HG03354 (cell line): ENCODE measurements at regions not wholly inside any gene's neighbourhood (a gene's known extent, or its start where the extent isn't known, plus 50 kb on each side); places are given as distances from the start of the nearest gene placed in this dataset.

ENCODE experiments used
- ATAC-seq: cut with Tn5 transposase; IDR thresholded peaks from one replicate; pipeline ENCODE4 v1.9.1; 2021; ENCODE audit warnings: mild to moderate bottlenecking; ENCODE audit not compliant: unreplicated experiment, poor library complexity, severe bottlenecking

DNA sequence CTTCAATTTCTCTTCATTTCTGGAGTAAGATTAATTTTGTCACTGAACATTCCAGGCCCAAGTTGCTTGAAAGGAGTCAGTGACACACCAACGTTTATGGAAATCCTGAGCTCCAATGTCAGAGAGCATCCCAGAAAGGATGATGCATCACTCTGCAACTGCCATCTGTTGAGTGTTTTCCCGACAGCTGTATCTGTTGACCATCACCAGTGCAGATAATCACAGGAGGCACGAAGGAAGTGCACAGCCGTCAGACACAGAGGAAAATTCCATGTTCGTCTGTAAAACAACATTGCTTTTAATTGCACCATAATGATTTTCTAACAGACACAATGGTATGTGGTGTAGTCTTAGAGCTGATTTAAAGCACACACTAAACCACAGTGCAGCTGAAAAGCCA, 376.7 kb upstream of the ADGRL2 start:
- no peak for ATAC-seq

DNA sequence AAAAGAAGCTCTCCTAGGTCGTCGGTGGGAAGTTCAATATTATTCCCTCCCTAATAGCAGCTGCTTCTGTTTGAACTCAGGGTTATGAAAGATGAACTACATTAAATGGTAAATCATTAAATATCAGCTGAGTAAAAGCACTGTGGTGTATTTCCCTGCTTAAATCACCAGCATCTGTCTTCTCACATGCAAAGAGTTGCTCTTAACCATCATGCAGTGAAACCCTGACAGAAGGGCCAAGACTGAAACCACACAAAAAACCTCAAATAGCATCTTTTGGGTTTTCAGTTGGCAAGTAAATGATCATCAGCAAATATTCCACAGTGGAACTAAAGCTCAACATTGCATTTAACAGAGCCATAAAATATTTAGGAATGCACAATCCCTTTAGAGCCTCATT, 380.0 kb upstream of the ADGRL2 start:
- peak; percentile 86 for ATAC-seq

DNA sequence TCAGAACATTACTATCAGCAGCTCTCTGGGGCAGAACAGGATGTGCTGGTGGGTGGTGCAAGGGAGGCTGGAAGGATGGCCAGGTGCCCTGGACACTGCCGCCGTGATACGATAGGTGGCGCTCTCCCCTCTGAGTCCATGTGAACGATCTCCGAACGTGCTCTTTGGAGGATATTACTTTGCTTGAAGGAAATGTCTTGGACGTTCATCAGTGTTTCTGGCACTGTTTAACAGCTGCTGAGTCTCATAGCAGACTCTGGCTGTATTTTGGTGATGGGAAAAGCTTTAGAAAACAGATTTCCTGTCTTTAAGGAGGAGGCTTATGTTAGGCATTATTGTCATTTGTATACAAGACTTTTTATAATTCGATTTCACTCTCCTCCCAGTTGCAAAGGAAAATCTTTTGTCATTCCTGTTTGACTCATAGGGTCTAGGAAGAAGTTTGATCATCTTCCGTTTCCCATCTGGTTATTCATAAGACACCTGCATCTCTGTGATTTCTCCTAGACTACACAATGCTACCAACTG, 386.2 kb upstream of the ADGRL2 start:
- ATAC-seq, result peak; percentile 91

DNA sequence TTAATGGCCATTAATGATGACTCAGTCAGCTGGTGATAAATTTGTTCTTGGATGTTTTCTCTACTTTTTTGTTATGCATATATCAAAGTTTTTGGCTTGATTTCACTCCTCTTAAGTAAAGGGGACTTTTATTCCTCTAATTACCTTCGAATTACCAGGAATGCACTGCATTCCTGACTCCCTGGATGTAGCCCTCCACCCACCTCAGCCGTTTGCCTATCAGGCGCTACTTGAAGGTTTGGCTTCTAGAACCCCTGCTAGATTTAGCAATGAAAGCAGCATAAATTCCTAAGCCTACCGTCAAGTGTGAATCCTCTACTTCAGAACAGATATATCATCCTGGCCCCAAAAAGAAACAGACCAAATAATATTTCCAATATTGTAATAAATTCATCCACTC, 387.8 kb upstream of the ADGRL2 start:
- ATAC-seq, result no peak

DNA sequence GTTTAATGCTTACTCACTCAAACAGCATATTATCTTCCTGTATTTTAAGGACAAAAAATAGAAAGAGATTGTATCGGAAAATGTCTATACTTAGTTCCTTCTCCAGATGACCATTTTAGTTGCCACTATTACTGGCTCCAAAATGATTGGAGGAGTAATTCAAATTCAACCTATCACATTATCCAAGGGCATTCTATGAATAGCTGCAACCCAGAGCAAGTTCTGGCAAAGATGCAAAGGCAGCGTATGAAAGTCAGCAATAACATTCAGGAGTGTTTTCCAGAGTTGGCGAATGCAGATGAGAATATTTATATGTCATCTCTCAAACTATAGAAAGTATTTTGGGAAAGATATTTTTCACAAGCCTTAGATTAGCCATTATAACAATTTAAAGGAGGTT, 389.8 kb upstream of the ADGRL2 start:
- ATAC-seq, result no peak

DNA sequence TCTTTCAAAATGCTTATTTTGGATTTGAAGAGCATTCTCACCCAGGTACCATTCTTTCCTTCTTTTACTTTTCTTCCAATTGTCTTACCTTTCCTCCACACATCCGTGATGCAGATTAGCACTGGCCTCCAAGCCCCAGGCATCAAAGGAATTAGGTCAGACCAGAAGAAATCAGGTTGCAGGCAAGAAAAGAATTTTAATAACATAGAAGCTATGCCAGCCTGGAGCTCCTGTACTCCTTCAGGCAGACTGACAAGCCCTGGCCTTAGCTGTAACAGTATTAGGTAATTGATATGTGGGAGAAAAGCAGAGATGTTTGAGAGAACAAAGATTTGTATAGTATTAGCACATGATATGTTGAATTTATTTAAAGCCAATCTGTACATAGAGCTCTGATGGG, 390.4 kb upstream of the ADGRL2 start:
- ATAC-seq, result no peak

DNA sequence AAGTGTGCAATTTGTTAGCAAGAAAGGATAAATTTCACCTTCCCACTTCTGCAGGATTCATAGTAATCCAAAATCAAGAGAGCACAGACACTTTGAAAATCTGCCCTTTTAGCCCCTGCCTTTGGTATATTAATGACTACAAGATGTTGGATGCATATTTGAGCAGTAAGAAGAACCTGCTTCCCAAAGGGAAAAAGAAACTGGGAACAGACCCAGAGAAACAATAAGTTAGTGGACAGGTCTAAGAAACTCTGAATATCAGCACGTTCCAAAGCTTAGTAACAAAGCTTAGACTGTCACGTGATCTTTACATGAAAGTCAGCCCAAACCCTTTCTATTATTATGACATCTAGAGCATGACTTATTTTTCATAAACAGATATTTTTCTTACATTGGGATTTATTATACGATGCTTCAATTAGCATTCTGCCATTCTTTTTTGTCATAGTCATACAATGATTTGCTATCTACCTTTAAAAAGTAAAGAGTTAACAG, 390.9 kb upstream of the ADGRL2 start:
- no peak for ATAC-seq

DNA sequence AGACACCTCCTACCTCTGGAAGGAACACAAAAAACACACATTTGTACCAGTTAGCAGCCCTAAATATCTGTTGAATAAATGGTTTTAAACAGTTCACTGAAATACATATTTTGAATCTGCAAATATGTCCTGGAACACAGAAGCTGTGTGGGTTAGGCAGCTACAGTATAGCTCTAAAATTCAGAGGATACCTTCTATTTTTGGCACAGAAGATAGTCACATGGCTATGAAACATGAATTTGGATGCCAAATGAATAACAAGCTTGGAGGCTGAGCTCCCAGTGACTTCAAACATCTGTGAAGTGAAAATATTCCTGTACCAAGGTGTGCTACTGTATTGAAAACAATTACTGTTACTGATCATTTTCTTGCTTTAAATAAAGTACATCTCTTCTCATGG, 391.5 kb upstream of the ADGRL2 start:
- no peak for ATAC-seq

DNA sequence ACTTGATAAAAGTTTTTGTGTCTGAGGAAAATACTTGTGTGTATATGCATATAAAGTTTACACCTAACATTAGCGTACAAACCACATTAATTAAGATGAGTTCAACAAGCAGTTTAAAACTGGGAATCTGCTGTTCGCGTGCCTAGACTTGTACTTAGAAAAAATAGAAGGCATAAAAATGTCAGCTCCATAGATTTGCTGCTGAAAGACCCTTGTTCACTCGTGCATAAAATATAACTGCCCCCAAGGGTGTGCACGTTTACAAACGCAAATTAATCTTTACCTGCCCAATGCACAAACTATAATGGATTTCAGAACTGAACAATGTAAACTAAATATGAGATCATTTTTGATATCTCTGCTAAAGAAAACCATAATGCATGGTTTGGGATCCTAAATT, 392.3 kb upstream of the ADGRL2 start:
- no peak for ATAC-seq

DNA sequence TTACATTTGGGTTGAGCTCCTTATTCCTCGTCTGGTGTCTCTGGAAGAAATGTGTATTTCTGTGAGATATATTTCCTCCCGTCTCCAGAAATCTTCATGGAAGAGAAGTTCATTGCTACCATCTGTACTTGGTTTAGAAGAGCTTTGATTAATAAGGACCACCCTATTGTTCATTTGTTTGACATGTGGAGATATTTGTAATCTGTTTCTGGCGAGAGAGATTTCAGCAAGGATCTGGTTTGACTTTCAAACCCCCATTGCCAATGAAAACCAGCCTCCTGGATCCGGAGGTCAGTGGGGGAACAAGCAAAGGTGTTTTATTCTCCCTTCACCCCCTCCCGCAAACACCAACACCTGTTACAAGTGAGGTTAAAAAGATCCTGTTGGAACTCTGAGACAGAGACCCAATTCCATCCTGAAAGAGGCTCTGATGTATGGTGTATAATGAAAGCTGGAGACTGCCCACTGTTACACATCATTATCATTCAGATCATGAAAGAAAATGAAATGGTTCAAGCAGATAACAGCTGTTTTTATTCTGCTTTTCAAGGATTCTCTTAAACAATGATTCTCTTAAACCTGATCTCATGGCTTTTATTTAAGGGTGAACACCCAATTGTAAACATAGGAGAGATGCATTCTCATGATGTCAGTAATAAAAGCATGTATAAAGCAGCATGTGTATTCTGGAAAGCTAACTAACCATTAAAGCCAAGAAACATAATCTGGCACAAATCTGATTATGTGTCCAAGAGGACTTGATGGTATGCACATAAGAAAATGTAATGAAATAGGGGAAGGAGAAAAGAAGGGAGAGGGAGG, 393.5 kb upstream of the ADGRL2 start:
- ATAC-seq, result no peak

DNA sequence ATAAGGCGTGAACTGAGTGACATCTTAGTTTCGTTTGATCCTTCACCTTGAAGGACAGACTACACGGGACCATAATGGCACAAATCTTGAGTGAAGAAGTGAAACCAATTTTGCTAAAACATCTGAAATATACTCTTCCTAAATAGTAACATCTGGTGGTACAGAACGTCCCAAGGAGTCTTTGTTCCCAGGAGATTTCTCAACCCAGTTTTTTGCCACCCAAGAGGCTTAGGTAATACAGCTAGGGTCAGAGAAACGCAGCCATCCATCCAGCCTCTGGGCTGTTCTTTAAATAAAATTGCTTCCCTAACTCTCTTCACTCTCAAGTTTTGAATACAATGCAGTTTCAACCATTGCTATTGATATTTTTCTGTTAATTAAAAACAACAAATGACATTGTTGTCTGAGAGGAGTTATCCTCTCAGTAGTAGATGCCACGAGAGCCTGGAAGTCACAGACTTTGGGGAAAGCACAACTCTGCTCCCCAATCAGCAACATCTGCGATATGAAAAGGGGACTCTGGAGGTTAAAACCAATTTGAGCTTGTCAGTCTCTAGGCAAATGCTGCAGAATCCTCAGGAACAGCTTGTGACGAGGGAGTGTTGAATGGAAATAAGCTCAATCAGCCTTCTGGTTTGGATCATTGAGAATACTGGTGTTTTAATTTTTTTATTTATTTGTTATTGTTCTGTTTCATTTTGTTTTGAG, 394.3 kb upstream of the ADGRL2 start:
- no peak for ATAC-seq

DNA sequence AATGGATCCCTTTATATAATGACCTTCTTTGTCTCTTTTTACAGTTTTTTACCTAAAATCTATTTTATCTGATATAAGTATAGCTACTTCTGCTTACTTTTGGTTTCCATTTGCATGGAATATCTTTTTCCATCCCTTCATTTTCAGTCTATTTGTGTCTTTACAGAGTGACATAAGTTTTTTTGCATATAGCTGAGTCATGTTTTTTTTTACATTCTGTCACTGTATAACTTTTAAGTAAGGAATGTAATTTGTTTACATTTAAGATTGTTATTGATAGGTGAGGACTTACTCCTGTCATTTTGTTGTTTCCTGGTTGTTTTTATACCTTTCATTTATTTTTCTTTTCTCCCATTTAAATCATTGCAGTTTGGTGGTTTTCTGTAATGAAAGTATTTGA, 402.7 kb upstream of the ADGRL2 start:
- ATAC-seq, result no peak

DNA sequence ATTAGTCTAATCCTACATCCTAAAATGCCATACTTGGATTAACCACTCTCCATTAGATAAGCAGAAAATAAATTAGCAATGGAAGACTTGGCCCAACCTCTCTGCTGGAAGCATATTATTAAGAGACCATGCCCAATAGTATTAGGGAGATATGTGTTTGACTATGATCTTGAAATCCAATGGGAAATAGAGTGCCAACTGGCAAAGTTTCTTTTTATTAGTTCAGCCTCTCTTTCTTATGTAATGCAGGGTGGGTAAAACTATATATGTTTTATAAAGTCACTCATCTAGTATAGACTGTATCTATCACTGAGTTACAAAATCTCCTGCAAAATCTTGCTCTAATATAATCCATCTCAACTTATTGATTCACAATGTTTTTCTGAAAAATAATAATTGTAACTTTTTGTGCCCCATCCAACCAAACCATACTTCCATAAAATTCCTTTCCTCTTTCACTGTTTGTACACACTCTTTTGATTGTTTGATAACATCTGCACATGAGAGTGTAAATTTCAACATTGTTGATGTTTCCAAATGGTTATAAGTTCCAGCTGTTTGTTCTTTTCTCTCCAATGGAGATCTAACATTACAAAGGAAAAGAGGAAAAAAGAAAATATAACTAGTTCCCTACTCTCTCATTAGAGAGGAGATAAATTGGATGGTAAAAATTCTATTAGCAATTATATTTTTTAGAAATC, 408.1 kb upstream of the ADGRL2 start:
- no peak for ATAC-seq

DNA sequence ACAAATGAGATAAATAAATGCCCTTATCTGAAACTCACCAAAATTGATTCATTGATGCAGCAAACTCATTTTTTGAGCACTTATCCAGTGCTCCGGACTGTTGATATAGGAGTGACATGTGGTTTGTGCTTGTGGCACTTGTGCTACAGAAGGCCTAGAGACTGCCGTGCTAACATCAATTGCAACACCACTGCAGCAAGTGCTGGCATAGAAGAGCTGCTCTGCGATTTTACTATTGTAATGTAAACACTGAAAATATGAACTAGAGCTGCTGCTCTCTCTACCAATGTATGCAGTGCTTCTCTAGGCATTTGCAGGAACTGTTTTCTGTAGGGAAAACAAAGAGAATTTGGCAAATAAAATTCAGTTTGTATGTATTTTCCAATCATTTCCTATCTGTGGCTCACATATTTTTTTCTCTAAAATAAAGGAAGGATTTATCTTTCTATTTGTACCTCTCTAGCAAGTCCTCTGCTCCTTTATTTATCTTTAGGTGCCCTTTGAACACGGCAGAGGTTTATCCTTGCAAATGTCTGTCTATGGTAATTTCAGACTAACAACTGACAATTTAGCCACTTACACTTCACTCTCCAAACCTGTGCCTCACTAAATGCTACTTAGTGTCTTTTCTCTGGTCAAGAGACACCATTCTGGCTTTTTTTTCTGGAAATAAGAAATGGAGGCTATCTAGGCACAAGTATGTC, 409.5 kb upstream of the ADGRL2 start:
- no peak for ATAC-seq

DNA sequence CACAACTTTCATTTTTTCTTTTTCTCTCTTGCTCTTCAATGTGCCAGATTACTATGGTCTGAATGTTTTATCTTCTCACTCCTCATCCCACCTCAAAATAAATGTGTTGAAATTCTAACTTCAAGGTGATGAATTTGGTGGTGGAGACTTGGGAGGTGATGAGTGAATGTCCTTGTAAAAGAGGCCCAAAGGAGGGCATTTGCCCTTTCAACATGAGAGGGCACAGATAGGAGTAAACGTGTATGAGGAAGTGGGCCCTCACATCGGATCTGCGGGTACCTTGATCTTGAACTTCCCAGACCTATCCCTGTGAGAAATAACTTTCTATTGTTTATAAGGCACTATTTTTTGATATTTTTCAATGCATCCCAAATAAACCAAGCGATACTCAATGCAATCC, 412.3 kb upstream of the ADGRL2 start:
- no peak for ATAC-seq

DNA sequence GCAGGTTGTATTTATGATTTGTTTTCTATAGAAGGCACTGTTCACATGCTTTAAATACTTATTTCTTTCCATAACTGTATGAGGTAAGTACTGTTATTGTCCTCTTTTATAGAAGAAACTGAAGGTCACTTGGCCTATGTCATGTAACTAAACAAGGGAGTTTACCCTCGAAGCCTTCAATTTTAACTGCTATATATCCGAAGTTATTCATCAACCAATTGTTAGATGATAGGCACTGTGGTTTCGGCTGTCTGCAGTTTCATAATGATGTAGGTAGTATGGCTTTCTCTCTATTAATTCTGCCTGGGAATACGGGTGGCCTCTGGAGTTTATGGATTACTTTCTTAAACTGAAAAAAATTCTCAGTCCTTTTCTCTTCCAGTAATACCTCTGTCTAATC, 413.3 kb upstream of the ADGRL2 start:
- no peak for ATAC-seq

DNA sequence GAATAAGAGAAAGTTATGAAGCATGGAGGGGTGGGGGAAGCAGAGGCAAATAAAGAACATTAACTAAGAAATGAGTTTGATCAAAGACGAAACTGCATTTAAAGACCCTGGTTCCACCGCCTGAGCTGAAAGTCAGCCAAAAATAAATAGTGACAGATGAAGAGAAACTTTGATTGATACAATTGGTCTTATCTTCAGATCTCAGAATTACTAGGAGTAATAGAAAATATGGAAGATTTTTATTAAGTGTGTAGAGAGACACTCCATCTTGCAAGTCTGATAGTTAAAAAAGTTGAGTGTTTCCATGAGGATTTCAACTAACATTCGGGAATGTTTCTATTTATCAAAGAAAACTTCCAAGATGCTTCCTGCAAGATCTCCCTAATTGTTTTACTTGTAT, 418.2 kb upstream of the ADGRL2 start:
- ATAC-seq, result no peak

DNA sequence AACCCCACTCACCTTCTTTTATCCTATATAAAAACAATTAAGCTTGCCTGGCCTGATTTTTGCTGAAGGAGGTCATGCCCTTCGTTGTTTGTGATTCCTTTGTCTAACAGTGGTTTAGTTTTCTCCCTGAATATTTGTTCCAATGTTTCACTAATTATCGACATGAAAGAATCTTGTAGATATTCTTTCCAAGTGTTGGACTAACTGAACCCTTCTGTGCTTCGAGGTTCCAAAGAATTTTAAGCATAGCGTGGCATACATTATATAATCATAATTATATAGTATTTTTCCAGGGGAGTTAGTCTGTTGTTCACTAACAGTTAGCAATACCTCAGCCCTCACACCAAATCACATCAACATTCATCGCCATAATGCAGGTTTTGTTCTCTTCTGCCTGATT, 418.9 kb upstream of the ADGRL2 start:
- ATAC-seq, result no peak

DNA sequence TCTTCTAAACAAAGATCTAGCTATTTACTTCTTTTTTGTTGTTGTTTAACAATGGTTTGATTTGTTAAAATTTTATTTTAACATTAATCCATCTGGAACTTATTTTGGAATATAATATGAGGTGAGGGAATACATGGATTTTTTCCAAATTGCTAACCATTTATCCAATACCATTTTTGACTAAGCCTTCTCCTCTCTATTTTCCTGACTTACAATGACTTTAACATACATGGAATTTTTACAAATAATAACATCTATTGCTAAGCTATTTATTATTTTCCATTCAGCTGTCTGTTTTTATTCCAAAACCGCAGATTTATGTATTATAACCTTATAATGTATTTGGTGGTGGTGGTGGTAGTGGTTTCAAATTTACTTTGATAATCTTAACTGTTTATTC, 420.3 kb upstream of the ADGRL2 start:
- ATAC-seq, result no peak

DNA sequence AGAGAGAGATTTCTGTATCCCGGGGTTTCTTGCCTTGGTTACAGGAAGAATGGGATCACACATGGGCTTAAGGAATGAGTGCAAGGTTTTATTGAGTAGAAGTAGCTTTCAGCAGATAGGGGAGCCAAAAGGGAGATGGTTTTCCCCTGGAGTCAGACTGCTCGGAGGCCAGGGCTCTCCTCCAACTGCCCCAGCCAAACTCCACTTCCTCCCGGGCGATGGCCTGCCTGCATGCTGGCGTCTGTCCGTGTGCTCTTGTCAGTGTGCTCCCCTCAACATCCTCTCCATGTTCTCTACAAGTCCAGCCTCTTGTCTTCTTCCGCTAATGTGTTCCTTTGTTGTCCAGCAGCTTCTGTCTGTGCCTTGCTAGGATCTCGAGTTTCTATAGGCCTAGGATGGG, 421.3 kb upstream of the ADGRL2 start:
- ATAC-seq, result no peak
